ENCODE measurements at regions not wholly inside any gene's neighbourhood (a gene's known extent, or its start where the extent isn't known, plus 50 kb on each side); places are given as distances from the start of the nearest gene placed in this dataset.

- no peak for DNase-seq (ENCODE audit: low read depth)
These were observed 333.2 kb downstream of the RPS24 start for GRCh38 chr10:78366663-78367411.

- DNase-seq (ENCODE audit: low read depth), result no peak
These were observed 334.1 kb downstream of the RPS24 start for GRCh38 chr10:78367751-78368150.

- no peak for DNase-seq (ENCODE audit: low read depth)
These were observed 337.5 kb downstream of the RPS24 start for GRCh38 chr10:78371136-78371535.

- no peak for DNase-seq (ENCODE audit: low read depth)
These were observed 339.1 kb downstream of the RPS24 start for GRCh38 chr10:78372806-78373205.

GRCh38 chr10:78374331-78375028 is 340.8 kb downstream of the RPS24 start:
- no peak for DNase-seq (ENCODE audit: low read depth)

- DNase-seq (ENCODE audit: low read depth), result no peak
These were observed 342.5 kb downstream of the RPS24 start for GRCh38 chr10:78375854-78376785.

GRCh38 chr10:78377356-78377755 is 343.7 kb downstream of the RPS24 start:
- no peak for DNase-seq (ENCODE audit: low read depth)

GRCh38 chr10:78378192-78378591 is 344.5 kb downstream of the RPS24 start:
- DNase-seq (ENCODE audit: low read depth), result no peak

GRCh38 chr10:78381107-78381506 is 347.4 kb downstream of the RPS24 start:
- DNase-seq (ENCODE audit: low read depth), result no peak

- no peak for DNase-seq (ENCODE audit: low read depth)
These were observed 348.4 kb downstream of the RPS24 start for GRCh38 chr10:78382047-78382446.

- no peak for DNase-seq (ENCODE audit: low read depth)
These were observed 349.1 kb downstream of the RPS24 start for GRCh38 chr10:78382772-78383171.

GRCh38 chr10:78383378-78384048 is 349.9 kb downstream of the RPS24 start:
- no peak for DNase-seq (ENCODE audit: low read depth)

GRCh38 chr10:78384049-78384431 is 350.4 kb downstream of the RPS24 start:
- DNase-seq (ENCODE audit: low read depth), result no peak

GRCh38 chr10:78385599-78385998 is 351.9 kb downstream of the RPS24 start:
- no peak for DNase-seq (ENCODE audit: low read depth)

GRCh38 chr10:78386509-78386908 is 352.8 kb downstream of the RPS24 start:
- DNase-seq (ENCODE audit: low read depth), result no peak

GRCh38 chr10:78388331-78389050 is 354.8 kb downstream of the RPS24 start:
- DNase-seq (ENCODE audit: low read depth), result no peak

GRCh38 chr10:78389419-78389818 is 355.8 kb downstream of the RPS24 start:
- no peak for DNase-seq (ENCODE audit: low read depth)

- no peak for DNase-seq (ENCODE audit: low read depth)
These were observed 356.4 kb downstream of the RPS24 start for GRCh38 chr10:78390051-78390450.

GRCh38 chr10:78390817-78391216 is 357.2 kb downstream of the RPS24 start:
- no peak for DNase-seq (ENCODE audit: low read depth)

- DNase-seq (ENCODE audit: low read depth), result no peak
These were observed 357.9 kb downstream of the RPS24 start for GRCh38 chr10:78391585-78391984.

- DNase-seq (ENCODE audit: low read depth), result no peak
These were observed 358.5 kb downstream of the RPS24 start for GRCh38 chr10:78392197-78392596.

Measured in renal cortical epithelial cell (primary cell).